ENCODE measurements at regions not wholly inside any gene's neighbourhood (a gene's known extent, or its start where the extent isn't known, plus 50 kb on each side); places are given as distances from the start of the nearest gene placed in this dataset.
A peak's percentile ranks its signal among the peaks of the same experiment; 100 is the strongest.

DNA sequence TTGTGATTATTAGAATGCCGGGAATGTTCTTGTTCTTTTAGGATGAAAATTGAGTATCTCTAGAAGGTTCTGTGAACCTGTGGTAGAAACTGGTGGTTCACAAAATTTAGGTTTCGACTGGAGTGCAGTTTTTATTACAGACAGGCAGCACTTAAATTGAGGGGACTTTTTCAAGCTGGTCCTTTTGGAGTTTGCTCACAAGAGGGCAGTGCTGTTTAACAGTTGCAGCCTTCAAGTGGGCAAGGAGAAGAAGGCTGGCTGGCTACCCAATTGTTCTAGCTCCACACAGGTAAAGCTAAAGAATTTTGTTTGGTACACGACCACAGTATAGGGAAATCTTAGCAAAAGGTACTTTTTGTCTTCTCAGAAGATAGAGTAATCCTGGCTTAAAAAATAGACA lies 233.6 kb downstream of the SNX13 start:
- WGBS, 2 experiments (ENCODE audit: insufficient coverage in 1 of 2, insufficient read length in 1 of 2) = 26 to 42% methylated on average over 3 of the region's 3 CpGs
- no peaks in the 10 kb centered on the region for H3K9me3 Mint-ChIP-seq
- H3K27ac Mint-ChIP-seq = no peak overlapping the region
- H3K27me3 Mint-ChIP-seq (ENCODE audit: insufficient read depth) = no peaks in the 10 kb centered on the region
- H3K4me3 Mint-ChIP-seq = no peak overlapping the region
- Histone ChIP-seq H3K36me3 (ENCODE audit: control insufficient read depth, insufficient read depth, low read length) (no peaks in the 10 kb centered on the region), H3K27me3 (ENCODE audit: control insufficient read depth, insufficient read depth, low read length, poor library complexity, severe bottlenecking) (no peaks in the 10 kb centered on the region), H3K4me3 (ENCODE audit: low read length) (no peak overlapping the region), H3K9me3 (ENCODE audit: control insufficient read depth, low read length) (no peaks in the 10 kb centered on the region), H3K9ac (ENCODE audit: extremely low read depth, low read length, poor library complexity, severe bottlenecking) (no peak overlapping the region), H3K4me1 (ENCODE audit: control insufficient read depth, insufficient read depth, low read length) (no peaks in the 10 kb centered on the region), H3K27ac (ENCODE audit: low read depth, low read length) (no peak overlapping the region)
- peak; percentile 85 for DNase-seq
- no peaks in the 10 kb centered on the region for H3K36me3 Mint-ChIP-seq (ENCODE audit: low read depth)
- H3K4me1 Mint-ChIP-seq = no peaks in the 10 kb centered on the region
- TF ChIP-seq, protein P1, sequence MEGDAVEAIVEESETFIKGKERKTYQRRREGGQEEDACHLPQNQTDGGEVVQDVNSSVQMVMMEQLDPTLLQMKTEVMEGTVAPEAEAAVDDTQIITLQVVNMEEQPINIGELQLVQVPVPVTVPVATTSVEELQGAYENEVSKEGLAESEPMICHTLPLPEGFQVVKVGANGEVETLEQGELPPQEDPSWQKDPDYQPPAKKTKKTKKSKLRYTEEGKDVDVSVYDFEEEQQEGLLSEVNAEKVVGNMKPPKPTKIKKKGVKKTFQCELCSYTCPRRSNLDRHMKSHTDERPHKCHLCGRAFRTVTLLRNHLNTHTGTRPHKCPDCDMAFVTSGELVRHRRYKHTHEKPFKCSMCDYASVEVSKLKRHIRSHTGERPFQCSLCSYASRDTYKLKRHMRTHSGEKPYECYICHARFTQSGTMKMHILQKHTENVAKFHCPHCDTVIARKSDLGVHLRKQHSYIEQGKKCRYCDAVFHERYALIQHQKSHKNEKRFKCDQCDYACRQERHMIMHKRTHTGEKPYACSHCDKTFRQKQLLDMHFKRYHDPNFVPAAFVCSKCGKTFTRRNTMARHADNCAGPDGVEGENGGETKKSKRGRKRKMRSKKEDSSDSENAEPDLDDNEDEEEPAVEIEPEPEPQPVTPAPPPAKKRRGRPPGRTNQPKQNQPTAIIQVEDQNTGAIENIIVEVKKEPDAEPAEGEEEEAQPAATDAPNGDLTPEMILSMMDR (conservative IDR thresholded peaks at IDR 0.05) = peak; percentile 89

DNA sequence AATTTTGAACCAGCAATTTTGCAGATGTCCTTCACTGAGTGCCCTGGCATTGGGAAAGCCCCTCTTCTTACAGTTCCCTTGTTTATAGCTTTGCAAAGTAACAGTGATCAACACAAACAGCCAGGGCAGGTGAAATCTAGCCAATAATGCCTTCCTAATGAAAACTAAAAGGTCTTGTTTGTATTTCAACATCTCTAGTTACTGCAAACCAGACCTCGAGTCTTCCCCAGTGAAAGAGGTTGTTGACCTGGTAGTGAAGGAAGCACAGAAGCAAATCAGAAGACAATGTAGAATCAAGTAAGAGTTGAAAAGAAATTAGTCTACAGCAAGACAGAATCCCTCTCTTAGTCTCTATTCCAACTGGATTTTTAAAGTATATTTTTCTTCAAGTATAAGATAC lies 231.2 kb downstream of the SNX13 start:
- H3K36me3 ChIP-seq (ENCODE audit: control insufficient read depth, insufficient read depth, low read length) = no peaks in the 10 kb centered on the region
- TF ChIP-seq, protein P1 (conservative IDR thresholded peaks at IDR 0.05) = no peak
- H3K9me3 ChIP-seq (ENCODE audit: control insufficient read depth, low read length) = no peaks in the 10 kb centered on the region
- H3K36me3 Mint-ChIP-seq (ENCODE audit: low read depth) = no peaks in the 10 kb centered on the region
- no peaks in the 10 kb centered on the region for H3K4me1 ChIP-seq (ENCODE audit: control insufficient read depth, insufficient read depth, low read length)
- peaks cover 5% of the 10 kb centered on the region for H3K4me1 Mint-ChIP-seq
- no peak overlapping the region for H3K27ac ChIP-seq (ENCODE audit: low read depth, low read length)
- H3K4me3 Mint-ChIP-seq = no peak overlapping the region
- no peak for DNase-seq
- H3K9me3 Mint-ChIP-seq = no peaks in the 10 kb centered on the region
- no peak overlapping the region for H3K9ac ChIP-seq (ENCODE audit: extremely low read depth, low read length, poor library complexity, severe bottlenecking)
- no peak overlapping the region for H3K27ac Mint-ChIP-seq
- H3K27me3 ChIP-seq (ENCODE audit: control insufficient read depth, insufficient read depth, low read length, poor library complexity, severe bottlenecking) = no peaks in the 10 kb centered on the region
- H3K27me3 Mint-ChIP-seq (ENCODE audit: insufficient read depth) = no peaks in the 10 kb centered on the region
- 92% methylated on average over 1 of the region's 1 CpG; no CpG with 5 or more reads in 1 of the 2 experiments for WGBS, 2 experiments (ENCODE audit: insufficient coverage in 1 of 2, insufficient read length in 1 of 2)
- H3K4me3 ChIP-seq (ENCODE audit: low read length) = no peak overlapping the region

DNA sequence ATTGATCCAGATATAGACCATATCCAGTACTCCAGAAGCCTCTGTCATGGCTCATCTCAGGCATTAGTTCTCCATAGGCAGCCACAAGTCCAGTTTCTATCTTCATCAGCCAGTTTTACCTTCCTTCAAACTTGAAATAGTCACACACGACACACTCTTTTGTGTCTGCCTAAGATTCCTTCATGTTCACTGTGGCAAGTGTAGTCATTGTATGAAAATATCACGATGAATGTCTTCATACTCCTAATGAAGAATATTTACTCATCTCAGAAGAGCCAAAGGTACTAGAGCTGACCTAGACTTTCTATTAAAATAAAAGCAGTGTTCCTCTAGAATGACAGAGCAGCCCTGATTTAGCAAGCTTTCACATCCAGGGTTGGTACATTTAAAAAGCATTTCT lies 230.7 kb downstream of the SNX13 start:
- H3K9ac ChIP-seq (ENCODE audit: extremely low read depth, low read length, poor library complexity, severe bottlenecking) = no peak overlapping the region
- Mint-ChIP-seq H3K9me3 (no peaks in the 10 kb centered on the region), H3K36me3 (ENCODE audit: low read depth) (no peaks in the 10 kb centered on the region), H3K4me3 (no peak overlapping the region), H3K27me3 (ENCODE audit: insufficient read depth) (no peaks in the 10 kb centered on the region), H3K4me1 (peaks cover 5% of the 10 kb centered on the region), H3K27ac (no peak overlapping the region)
- WGBS, 2 experiments (ENCODE audit: insufficient coverage in 1 of 2, insufficient read length in 1 of 2) = 90 to 95% methylated on average over 1 to 2 of the region's 2 CpGs
- no peaks in the 10 kb centered on the region for H3K4me1 ChIP-seq (ENCODE audit: control insufficient read depth, insufficient read depth, low read length)
- no peaks in the 10 kb centered on the region for H3K27me3 ChIP-seq (ENCODE audit: control insufficient read depth, insufficient read depth, low read length, poor library complexity, severe bottlenecking)
- no peak for DNase-seq
- no peaks in the 10 kb centered on the region for H3K36me3 ChIP-seq (ENCODE audit: control insufficient read depth, insufficient read depth, low read length)
- TF ChIP-seq, protein P1 (conservative IDR thresholded peaks at IDR 0.05) = no peak
- no peak overlapping the region for H3K27ac ChIP-seq (ENCODE audit: low read depth, low read length)
- no peaks in the 10 kb centered on the region for H3K9me3 ChIP-seq (ENCODE audit: control insufficient read depth, low read length)
- no peak overlapping the region for H3K4me3 ChIP-seq (ENCODE audit: low read length)

All from endodermal cell (in vitro differentiated cells).